ENCODE measurements at regions not wholly inside any gene's neighbourhood (a gene's known extent, or its start where the extent isn't known, plus 50 kb on each side); places are given as distances from the start of the nearest gene placed in this dataset.

DNA sequence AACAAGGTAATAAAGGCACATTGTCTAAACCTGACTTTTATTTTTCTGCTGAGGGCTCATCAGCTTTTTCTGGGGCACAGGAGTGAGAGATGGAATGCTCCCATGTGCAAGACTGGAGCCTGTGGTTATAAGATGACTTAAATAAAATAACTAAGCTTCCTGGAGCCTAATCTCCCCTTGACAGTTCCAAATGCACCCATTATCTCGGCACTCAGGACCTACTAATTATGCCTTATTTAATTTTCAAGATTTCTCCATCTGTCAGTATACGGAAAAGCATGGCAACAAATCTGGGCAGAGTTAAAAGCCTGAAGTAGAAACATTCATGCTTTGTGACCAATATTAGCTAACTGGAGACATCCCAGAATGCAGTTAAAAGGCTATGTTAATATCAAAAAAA is 416.7 kb upstream of the TEX13C start:
- no peak overlapping the region for H4K8ac ChIP-seq (ENCODE audit: low read depth, low read length)
- no CpG with 5 or more reads among the region's 2 CpGs for WGBS, 2 donors (ENCODE audit: extremely low coverage in 2 of 2, insufficient read length in 2 of 2, insufficient replicate concordance in 1 of 2)
- no peak overlapping the region for H3K9ac ChIP-seq (ENCODE audit: low read depth, low read length, poor library complexity)
- no peak overlapping the region for H3K4ac ChIP-seq (ENCODE audit: low read length)
- no peak overlapping the region for H2BK15ac ChIP-seq (ENCODE audit: low read length)
- H3K79me1 ChIP-seq (ENCODE audit: low read depth, low read length), result no peaks in the 10 kb centered on the region
- H3K4me3 ChIP-seq (ENCODE audit: low read length in 2 of 2), result no peak overlapping the region
- no peak overlapping the region for H3K4me2 ChIP-seq (ENCODE audit: insufficient read depth, low read length, poor library complexity, severe bottlenecking)
- H4K91ac ChIP-seq (ENCODE audit: low read depth, low read length, poor library complexity), result no peak overlapping the region
- H3K27me3 ChIP-seq (ENCODE audit: control insufficient read depth in 3 of 3, insufficient read depth in 3 of 3, low read depth in 1 of 3, low read length in 3 of 3), result peaks cover 0 to 1% (median 0%) of the 10 kb centered on the region in 3 experiments
- H2BK5ac ChIP-seq (ENCODE audit: low read length), result no peak overlapping the region
- no peak for DNase-seq (ENCODE audit: low spot score)
- H3K9me3 ChIP-seq (replicated peaks in 1 of 2; ENCODE audit: control insufficient read depth in 2 of 2, insufficient read depth in 1 of 2, low read depth in 1 of 2, low read length in 2 of 2), result no peaks in the 10 kb centered on the region
- no peak overlapping the region for H3K23ac ChIP-seq (ENCODE audit: low read depth, low read length, poor library complexity)
- H3K36me3 ChIP-seq (replicated peaks in 1 of 2; ENCODE audit: control insufficient read depth in 2 of 2, insufficient read depth in 2 of 2, low read length in 2 of 2), result no peaks in the 10 kb centered on the region
- H2BK12ac ChIP-seq (ENCODE audit: low read length), result no peak overlapping the region
- H3K14ac ChIP-seq (ENCODE audit: low read length), result no peak overlapping the region
- H2BK120ac ChIP-seq (ENCODE audit: low read depth, low read length), result no peak overlapping the region
- H2AFZ ChIP-seq (ENCODE audit: low read length), result no peak overlapping the region
- no peak overlapping the region for H2AK5ac ChIP-seq (ENCODE audit: low read depth, low read length)
- H3K27ac ChIP-seq (replicated peaks; ENCODE audit: low read length), result no peak overlapping the region
- H3K18ac ChIP-seq (ENCODE audit: low read length), result no peak overlapping the region
- H3K4me1 ChIP-seq (ENCODE audit: control insufficient read depth in 2 of 2, insufficient read depth in 1 of 2, low read depth in 1 of 2, low read length in 2 of 2), result no peaks in the 10 kb centered on the region

- no peak overlapping the region for H2BK15ac ChIP-seq (ENCODE audit: low read length)
- H3K9ac ChIP-seq (ENCODE audit: low read depth, low read length, poor library complexity), result no peak overlapping the region
- H3K4ac ChIP-seq (ENCODE audit: low read length), result no peak overlapping the region
- no peaks in the 10 kb centered on the region for H3K4me1 ChIP-seq (ENCODE audit: control insufficient read depth in 2 of 2, insufficient read depth in 1 of 2, low read depth in 1 of 2, low read length in 2 of 2)
- no peak overlapping the region for H2AFZ ChIP-seq (ENCODE audit: low read length)
- no peak overlapping the region for H3K4me2 ChIP-seq (ENCODE audit: insufficient read depth, low read length, poor library complexity, severe bottlenecking)
- no peaks in the 10 kb centered on the region for H3K36me3 ChIP-seq (replicated peaks in 1 of 2; ENCODE audit: control insufficient read depth in 2 of 2, insufficient read depth in 2 of 2, low read length in 2 of 2)
- H3K23ac ChIP-seq (ENCODE audit: low read depth, low read length, poor library complexity), result no peak overlapping the region
- no peaks in the 10 kb centered on the region for H3K9me3 ChIP-seq (replicated peaks in 1 of 2; ENCODE audit: control insufficient read depth in 2 of 2, insufficient read depth in 1 of 2, low read depth in 1 of 2, low read length in 2 of 2)
- no peak overlapping the region for H2AK5ac ChIP-seq (ENCODE audit: low read depth, low read length)
- no peak overlapping the region for H2BK120ac ChIP-seq (ENCODE audit: low read depth, low read length)
- H3K79me1 ChIP-seq (ENCODE audit: low read depth, low read length), result no peaks in the 10 kb centered on the region
- WGBS, 2 donors (ENCODE audit: extremely low coverage in 2 of 2, insufficient read length in 2 of 2, insufficient replicate concordance in 1 of 2), result no CpG with 5 or more reads among the region's 4 CpGs
- H3K27ac ChIP-seq (replicated peaks; ENCODE audit: low read length), result no peak overlapping the region
- H2BK5ac ChIP-seq (ENCODE audit: low read length), result no peak overlapping the region
- DNase-seq (ENCODE audit: low spot score), result no peak
- H4K8ac ChIP-seq (ENCODE audit: low read depth, low read length), result no peak overlapping the region
- H3K4me3 ChIP-seq (ENCODE audit: low read length in 2 of 2), result no peak overlapping the region
- H2BK12ac ChIP-seq (ENCODE audit: low read length), result no peak overlapping the region
- H3K18ac ChIP-seq (ENCODE audit: low read length), result no peak overlapping the region
- H4K91ac ChIP-seq (ENCODE audit: low read depth, low read length, poor library complexity), result no peak overlapping the region
- H3K27me3 ChIP-seq (ENCODE audit: control insufficient read depth in 3 of 3, insufficient read depth in 3 of 3, low read depth in 1 of 3, low read length in 3 of 3), result no peaks in the 10 kb centered on the region
- H3K14ac ChIP-seq (ENCODE audit: low read length), result no peak overlapping the region
These were observed 409.1 kb upstream of the TEX13C start for GRCh38 chrX:124910611-124911010.

- Histone ChIP-seq H2AK5ac (ENCODE audit: low read depth, low read length) (no peak overlapping the region), H3K36me3 (replicated peaks in 1 of 2; ENCODE audit: control insufficient read depth in 2 of 2, insufficient read depth in 2 of 2, low read length in 2 of 2) (no peaks in the 10 kb centered on the region), H3K4ac (ENCODE audit: low read length) (no peak overlapping the region), H2BK12ac (ENCODE audit: low read length) (no peak overlapping the region), H3K4me3 (ENCODE audit: low read length in 2 of 2) (no peak overlapping the region), H3K27me3 (ENCODE audit: control insufficient read depth in 3 of 3, insufficient read depth in 3 of 3, low read depth in 1 of 3, low read length in 3 of 3) (no peaks in the 10 kb centered on the region), H2AFZ (ENCODE audit: low read length) (no peak overlapping the region), H3K4me1 (ENCODE audit: control insufficient read depth in 2 of 2, insufficient read depth in 1 of 2, low read depth in 1 of 2, low read length in 2 of 2) (no peaks in the 10 kb centered on the region), H3K14ac (ENCODE audit: low read length) (no peak overlapping the region), H3K23ac (ENCODE audit: low read depth, low read length, poor library complexity) (no peak overlapping the region), H3K4me2 (ENCODE audit: insufficient read depth, low read length, poor library complexity, severe bottlenecking) (no peak overlapping the region), H2BK15ac (ENCODE audit: low read length) (no peak overlapping the region), H2BK120ac (ENCODE audit: low read depth, low read length) (no peak overlapping the region), H3K79me1 (ENCODE audit: low read depth, low read length) (no peaks in the 10 kb centered on the region), H4K8ac (ENCODE audit: low read depth, low read length) (no peak overlapping the region), H3K18ac (ENCODE audit: low read length) (no peak overlapping the region), H4K91ac (ENCODE audit: low read depth, low read length, poor library complexity) (no peak overlapping the region), H2BK5ac (ENCODE audit: low read length) (no peak overlapping the region), H3K9ac (ENCODE audit: low read depth, low read length, poor library complexity) (no peak overlapping the region), H3K9me3 (replicated peaks in 1 of 2; ENCODE audit: control insufficient read depth in 2 of 2, insufficient read depth in 1 of 2, low read depth in 1 of 2, low read length in 2 of 2) (no peaks in the 10 kb centered on the region), H3K27ac (replicated peaks; ENCODE audit: low read length) (no peak overlapping the region)
- DNase-seq (ENCODE audit: low spot score), result no peak
- WGBS, 2 donors (ENCODE audit: extremely low coverage in 2 of 2, insufficient read length in 2 of 2, insufficient replicate concordance in 1 of 2), result no CpG with 5 or more reads among the region's 2 CpGs
These were observed 402.7 kb upstream of the TEX13C start for GRCh38 chrX:124917011-124917410.

DNA sequence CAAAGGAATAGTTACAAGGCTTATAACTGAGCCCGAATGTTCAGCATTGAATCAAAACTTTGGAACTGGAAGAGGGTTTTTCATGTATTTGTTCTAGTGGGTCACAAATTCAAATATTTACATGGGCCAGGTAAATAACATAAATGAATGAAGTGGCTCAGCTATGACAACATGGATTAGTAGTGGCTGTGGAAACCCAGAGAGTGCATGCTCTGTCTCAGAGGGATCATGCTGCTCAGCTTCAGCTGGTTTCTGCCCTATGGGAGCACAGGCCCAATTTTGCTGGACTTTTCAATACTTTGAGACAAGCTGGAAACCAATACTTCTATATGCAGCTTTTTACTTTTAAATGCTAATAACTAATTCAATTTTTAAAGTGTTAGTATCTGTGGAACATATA is 394.0 kb upstream of the TEX13C start:
- Histone ChIP-seq H3K4ac (ENCODE audit: low read length) (no peak overlapping the region), H4K91ac (ENCODE audit: low read depth, low read length, poor library complexity) (no peak overlapping the region), H2BK12ac (ENCODE audit: low read length) (no peak overlapping the region), H3K9ac (ENCODE audit: low read depth, low read length, poor library complexity) (no peak overlapping the region), H2BK120ac (ENCODE audit: low read depth, low read length) (no peak overlapping the region), H2AFZ (ENCODE audit: low read length) (no peak overlapping the region), H2AK5ac (ENCODE audit: low read depth, low read length) (no peak overlapping the region), H4K8ac (ENCODE audit: low read depth, low read length) (no peak overlapping the region), H3K27ac (replicated peaks; ENCODE audit: low read length) (no peak overlapping the region), H3K4me2 (ENCODE audit: insufficient read depth, low read length, poor library complexity, severe bottlenecking) (no peak overlapping the region), H3K79me1 (ENCODE audit: low read depth, low read length) (no peaks in the 10 kb centered on the region), H3K18ac (ENCODE audit: low read length) (no peak overlapping the region), H3K36me3 (replicated peaks in 1 of 2; ENCODE audit: control insufficient read depth in 2 of 2, insufficient read depth in 2 of 2, low read length in 2 of 2) (no peaks in the 10 kb centered on the region), H3K4me3 (ENCODE audit: low read length in 2 of 2) (no peak overlapping the region), H2BK15ac (ENCODE audit: low read length) (no peak overlapping the region), H3K4me1 (ENCODE audit: control insufficient read depth in 2 of 2, insufficient read depth in 1 of 2, low read depth in 1 of 2, low read length in 2 of 2) (no peaks in the 10 kb centered on the region), H3K14ac (ENCODE audit: low read length) (no peak overlapping the region), H2BK5ac (ENCODE audit: low read length) (no peak overlapping the region), H3K23ac (ENCODE audit: low read depth, low read length, poor library complexity) (no peak overlapping the region), H3K9me3 (replicated peaks in 1 of 2; ENCODE audit: control insufficient read depth in 2 of 2, insufficient read depth in 1 of 2, low read depth in 1 of 2, low read length in 2 of 2) (no peaks in the 10 kb centered on the region), H3K27me3 (ENCODE audit: control insufficient read depth in 3 of 3, insufficient read depth in 3 of 3, low read depth in 1 of 3, low read length in 3 of 3) (no peaks in the 10 kb centered on the region)
- WGBS, 2 donors (ENCODE audit: extremely low coverage in 2 of 2, insufficient read length in 2 of 2, insufficient replicate concordance in 1 of 2), result no CpG with 5 or more reads among the region's 1 CpG
- no peak for DNase-seq (ENCODE audit: low spot score)

Measured in neuronal stem cell (in vitro differentiated cells).